ENCODE measurements at regions not wholly inside any gene's neighbourhood (a gene's known extent, or its start where the extent isn't known, plus 50 kb on each side); places are given as distances from the start of the nearest gene placed in this dataset.

DNA sequence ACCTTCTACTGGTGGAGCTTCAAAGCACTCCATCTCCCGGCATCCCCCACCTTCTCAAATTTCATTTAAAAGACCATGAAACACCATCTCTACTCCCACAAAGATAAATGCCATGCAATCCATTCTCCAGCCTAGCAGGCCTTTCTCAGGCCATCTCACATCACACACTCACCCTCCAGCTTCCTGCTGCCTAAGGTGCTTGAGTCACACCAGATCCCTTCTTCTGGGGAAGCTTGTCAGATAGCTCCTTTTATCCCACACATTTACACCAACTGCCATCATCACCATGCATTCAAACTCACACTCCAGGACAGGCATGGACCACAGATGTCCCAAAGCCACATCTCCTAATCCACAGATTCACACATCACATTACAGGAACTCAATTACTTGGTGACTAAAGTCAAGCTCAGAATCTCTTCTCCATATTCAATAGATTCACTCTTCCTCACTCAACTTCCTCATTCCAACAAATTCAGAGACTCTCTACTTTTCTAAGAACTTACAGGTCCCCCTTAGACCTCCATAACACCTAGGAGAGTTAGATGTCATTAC lies 292.5 kb downstream of the TNS1 start:
- TF ChIP-seq TCF7 (IDR thresholded peaks at IDR 0.05; ENCODE audit: low read depth) = no peak
- TF ChIP-seq ZSCAN29 (CRISPR knock-in tag; conservative IDR thresholded peaks at IDR 0.05) = no peak
- TF ChIP-seq POLR2A (IDR thresholded peaks at IDR 0.05; ENCODE audit: insufficient read depth in 1 of 2, low read depth in 2 of 2, low read length in 2 of 2) = no peak
- no peak for TF ChIP-seq NRL (CRISPR knock-in tag; IDR thresholded peaks at IDR 0.05; ENCODE audit: borderline replicate concordance)
- no peak for TF ChIP-seq GTF2F1 (IDR thresholded peaks at IDR 0.05; ENCODE audit: low read length)
- TF ChIP-seq ZNF234 (CRISPR knock-in tag; conservative IDR thresholded peaks at IDR 0.05) = no peak
- no peak for TF ChIP-seq GABPB1 (CRISPR knock-in tag; IDR thresholded peaks at IDR 0.05)
- no peak for TF ChIP-seq YY1 (IDR thresholded peaks at IDR 0.05; ENCODE audit: insufficient read depth, insufficient replicate concordance, low read depth, low read length)
- no peak for TF ChIP-seq MAFF (IDR thresholded peaks at IDR 0.05; ENCODE audit: low read depth, low read length)
- no peak for TF ChIP-seq ZNF143 (CRISPR knock-in tag; IDR thresholded peaks at IDR 0.05)
- TF ChIP-seq FOXJ3 (CRISPR knock-in tag; IDR thresholded peaks at IDR 0.05; ENCODE audit: borderline replicate concordance) = no peak
